Kidney (tissue), 13 donors: ENCODE measurements at regions not wholly inside any gene's neighbourhood (a gene's known extent, or its start where the extent isn't known, plus 50 kb on each side); places are given as distances from the start of the nearest gene placed in this dataset.

Source experiments
- DNase-seq, 5 donors: peaks; one replicate each; pipeline ENCODE4 v3.0.0-alpha.2; 2013 to 2020
- FAIRE-seq: peaks from 2 replicates; lab custom pipeline; 2012; peaks lifted over from hg19 to GRCh38; lab: Jason Lieb, UNC
- H3K27ac ChIP-seq, 2 donors: one replicate each; pipeline ENCODE4 v1.7.0; 2013; ENCODE audit warnings: low read depth in 2 of 2, low read length in 2 of 2, inconsistent platforms in 1 of 2
- H3K27me3 ChIP-seq: one replicate; pipeline ENCODE4 v1.7.1; 2013; ENCODE audit warnings: low read length, inconsistent platforms; ENCODE audit not compliant: control insufficient read depth, insufficient read depth
- H3K36me3 ChIP-seq, 3 donors: one replicate each; pipeline versions ENCODE4 v1.7.0 to v1.7.1; 2013; ENCODE audit warnings: low read length in 3 of 3, control low read depth in 1 of 3, inconsistent platforms in 1 of 3; ENCODE audit not compliant: insufficient read depth in 3 of 3, control insufficient read depth in 2 of 3
- H3K4me1 ChIP-seq, 3 donors: one replicate each; pipeline versions ENCODE4 v1.7.0 to v1.7.1; 2013; ENCODE audit warnings: low read length in 3 of 3, inconsistent platforms in 1 of 3, low read depth in 1 of 3; ENCODE audit not compliant: control insufficient read depth in 2 of 3, insufficient read depth in 2 of 3
- H3K4me3 ChIP-seq, 3 donors: one replicate each; pipeline versions ENCODE4 v1.7.0 to v1.8.1; 2013; ENCODE audit warnings: low read length in 3 of 3, control low read depth in 1 of 3, inconsistent platforms in 1 of 3
- H3K9ac ChIP-seq, 3 donors: one replicate each; pipeline versions ENCODE4 v1.7.0 to v1.7.1; 2013; ENCODE audit warnings: low read length in 3 of 3, control low read depth in 1 of 3, inconsistent platforms in 1 of 3
- H3K9me3 ChIP-seq, 3 donors: one replicate each; pipeline versions ENCODE4 v1.7.0 to v1.7.1; 2013; ENCODE audit warnings: low read length in 3 of 3, control low read depth in 1 of 3, inconsistent platforms in 1 of 3; ENCODE audit not compliant: control insufficient read depth in 2 of 3, insufficient read depth in 1 of 3
- intact Hi-C: fragments of 100-400 bp; cut with DNase I; formaldehyde crosslinking; loops from one replicate; pipeline ENCODE4 v1.11.1; 2022
- TF ChIP-seq, protein P1 (sequence below): IDR thresholded peaks from 3 replicates; pipeline ENCODE4 v1.5.1; 2012; ENCODE audit warnings: mild to moderate bottlenecking, moderate library complexity, borderline replicate concordance; ENCODE audit not compliant: insufficient read depth; ENCODE audit errors: extremely low read depth
- donor health status: control.
- donor health status: control.
- donor health status: control.
- donor health status: control.
- donor health status: control.
- donor health status: DM: yes; HTN: yes; CAD: no.
- donor health status: Normal renal cell carcinoma (clear cell type).

DNA sequence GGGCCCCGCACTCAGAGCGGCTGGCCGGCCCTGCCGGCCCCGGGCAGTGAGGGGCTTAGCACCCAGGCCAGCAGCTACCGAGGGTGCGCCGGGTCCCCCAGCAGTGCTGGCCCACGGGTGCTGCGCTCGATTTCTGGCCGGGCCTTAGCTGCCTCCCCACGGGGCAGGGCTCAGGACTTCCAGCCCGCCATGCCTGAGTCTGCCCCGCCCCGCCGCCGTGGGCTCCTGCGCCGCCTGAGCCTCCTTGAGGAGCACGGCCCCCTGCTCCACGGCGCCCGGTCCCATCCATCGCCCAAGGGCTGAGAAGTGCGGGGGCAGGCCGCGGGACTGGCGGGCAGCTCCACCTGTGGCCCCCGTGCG, 67.9 kb upstream of the AMZ2 start:
- Histone ChIP-seq H3K27me3 (no peaks in the 10 kb centered on the region), H3K4me1 (no peaks in the 10 kb centered on the region), H3K4me3 (no peak overlapping the region), H3K27ac (no peak overlapping the region), H3K9ac (no peak overlapping the region), H3K36me3 (no peaks in the 10 kb centered on the region), H3K9me3 (no peaks in the 10 kb centered on the region)
- DNase-seq (no peak), FAIRE-seq (no peak)
- TF ChIP-seq, protein P1, sequence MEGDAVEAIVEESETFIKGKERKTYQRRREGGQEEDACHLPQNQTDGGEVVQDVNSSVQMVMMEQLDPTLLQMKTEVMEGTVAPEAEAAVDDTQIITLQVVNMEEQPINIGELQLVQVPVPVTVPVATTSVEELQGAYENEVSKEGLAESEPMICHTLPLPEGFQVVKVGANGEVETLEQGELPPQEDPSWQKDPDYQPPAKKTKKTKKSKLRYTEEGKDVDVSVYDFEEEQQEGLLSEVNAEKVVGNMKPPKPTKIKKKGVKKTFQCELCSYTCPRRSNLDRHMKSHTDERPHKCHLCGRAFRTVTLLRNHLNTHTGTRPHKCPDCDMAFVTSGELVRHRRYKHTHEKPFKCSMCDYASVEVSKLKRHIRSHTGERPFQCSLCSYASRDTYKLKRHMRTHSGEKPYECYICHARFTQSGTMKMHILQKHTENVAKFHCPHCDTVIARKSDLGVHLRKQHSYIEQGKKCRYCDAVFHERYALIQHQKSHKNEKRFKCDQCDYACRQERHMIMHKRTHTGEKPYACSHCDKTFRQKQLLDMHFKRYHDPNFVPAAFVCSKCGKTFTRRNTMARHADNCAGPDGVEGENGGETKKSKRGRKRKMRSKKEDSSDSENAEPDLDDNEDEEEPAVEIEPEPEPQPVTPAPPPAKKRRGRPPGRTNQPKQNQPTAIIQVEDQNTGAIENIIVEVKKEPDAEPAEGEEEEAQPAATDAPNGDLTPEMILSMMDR: no peak
- intact Hi-C loops: no loop called here

DNA sequence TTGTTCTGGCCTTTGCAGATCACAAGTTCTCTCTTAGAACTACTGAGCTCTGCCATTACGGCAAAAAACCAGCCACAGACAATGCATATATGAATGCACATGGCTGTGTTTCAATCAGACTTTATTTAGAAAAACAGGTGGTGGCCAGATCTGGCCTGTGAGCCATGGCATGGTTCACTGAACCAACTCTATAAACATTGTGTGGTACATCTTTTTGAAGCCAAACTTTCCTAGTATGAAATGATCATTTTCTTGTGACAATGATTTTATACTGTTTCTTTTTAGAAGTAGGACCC, 65.9 kb upstream of the AMZ2 start:
- no peak overlapping the region for H3K9ac ChIP-seq
- FAIRE-seq (no peak), DNase-seq (peak in 1 of 5 donors; percentile 43)
- H3K27me3 ChIP-seq: no peaks in the 10 kb centered on the region
- H3K36me3 ChIP-seq: no peaks in the 10 kb centered on the region
- no peak overlapping the region for H3K27ac ChIP-seq
- no peaks in the 10 kb centered on the region for H3K9me3 ChIP-seq
- H3K4me1 ChIP-seq: no peaks in the 10 kb centered on the region
- intact Hi-C loops: no loop called here
- H3K4me3 ChIP-seq: no peak overlapping the region
- TF ChIP-seq, protein P1: no peak

DNA sequence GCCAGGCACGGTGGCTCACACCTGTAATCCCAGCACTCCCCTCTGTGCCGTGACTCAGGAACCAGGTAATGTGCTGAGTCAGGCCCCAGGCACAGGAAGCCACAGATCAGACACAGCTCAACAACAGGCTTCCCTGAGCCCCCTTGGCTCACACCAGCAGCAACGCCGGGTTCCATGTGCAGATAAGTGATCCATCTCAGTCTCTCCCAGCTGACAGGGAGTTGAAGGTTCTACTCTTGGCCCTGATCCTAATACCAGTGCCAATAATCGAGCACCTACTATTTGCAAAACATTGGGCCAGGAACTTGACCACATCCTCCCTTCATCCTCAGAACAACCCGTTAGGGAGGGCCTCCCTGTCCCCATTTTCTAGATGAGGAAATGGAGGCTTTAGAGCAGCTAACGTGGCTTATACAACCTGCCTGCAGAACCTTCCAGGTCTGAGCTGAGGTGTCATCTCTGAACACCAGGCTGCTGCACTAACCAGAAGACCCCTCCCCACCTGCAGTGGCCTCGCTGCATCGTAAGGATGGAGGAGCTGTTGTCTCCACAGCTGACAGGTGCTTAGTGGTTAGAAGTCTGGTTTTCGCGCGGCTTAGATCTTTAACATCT, 64.8 kb upstream of the AMZ2 start:
- H3K27ac ChIP-seq: no peak overlapping the region
- no peak overlapping the region for H3K9ac ChIP-seq
- no peak for DNase-seq
- no peaks in the 10 kb centered on the region for H3K27me3 ChIP-seq
- TF ChIP-seq, protein P1: no peak
- H3K9me3 ChIP-seq: no peaks in the 10 kb centered on the region
- no peaks in the 10 kb centered on the region for H3K4me1 ChIP-seq
- intact Hi-C loops: no loop called here
- no peak overlapping the region for H3K4me3 ChIP-seq
- FAIRE-seq: no peak
- H3K36me3 ChIP-seq: no peaks in the 10 kb centered on the region

DNA sequence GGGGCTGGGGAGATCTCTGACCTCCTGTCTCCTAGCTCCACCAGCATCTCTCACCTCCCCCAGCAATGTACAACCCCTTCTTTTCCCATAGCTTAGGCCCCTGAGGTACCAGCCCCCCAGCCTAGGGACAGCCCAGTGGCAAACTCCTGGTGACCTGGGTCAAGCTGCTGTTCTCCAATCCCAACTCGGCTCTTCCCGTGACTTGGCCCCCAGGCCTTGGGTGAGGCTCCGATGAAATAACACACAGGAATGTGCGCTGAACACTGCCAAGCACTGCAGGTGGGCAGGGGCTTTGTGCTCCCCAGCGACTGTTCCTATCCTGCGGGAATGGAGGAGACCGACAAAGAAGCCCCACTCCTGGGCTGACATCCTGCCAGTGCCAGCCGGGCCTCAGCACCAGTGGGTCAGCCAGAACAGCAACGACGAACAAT, 63.7 kb upstream of the AMZ2 start:
- H3K27ac ChIP-seq: no peak overlapping the region
- intact Hi-C loops: no loop called here
- H3K4me3 ChIP-seq: no peak overlapping the region
- H3K27me3 ChIP-seq: no peaks in the 10 kb centered on the region
- DNase-seq (peak in 1 of 5 donors; percentile 35), FAIRE-seq (no peak)
- TF ChIP-seq, protein P1: no peak
- no peak overlapping the region for H3K9ac ChIP-seq
- H3K36me3 ChIP-seq: no peaks in the 10 kb centered on the region
- no peaks in the 10 kb centered on the region for H3K9me3 ChIP-seq
- no peaks in the 10 kb centered on the region for H3K4me1 ChIP-seq
